Psoas muscle (tissue), 7 donors: ENCODE measurements at regions not wholly inside any gene's neighbourhood (a gene's known extent, or its start where the extent isn't known, plus 50 kb on each side); places are given as distances from the start of the nearest gene placed in this dataset.

Experiments
- ATAC-seq, 4 donors: fragments of 200-7000 bp; cut with Tn5 transposase; one replicate each; pipeline ENCODE4 v1.9.1; 2020; ENCODE audit warnings: moderate library complexity in 3 of 4, mild to moderate bottlenecking in 2 of 4
- DNase-seq, 2 donors: peaks; one replicate each; pipeline ENCODE4 v3.0.0-alpha.2; 2020
- H3K27ac ChIP-seq: fragments of 200-600 bp; one replicate; pipeline ENCODE4 v1.8.0; 2022
- H3K27me3 ChIP-seq, 3 donors: fragments of 200-600 bp in 1 of 3; one replicate each; pipeline versions ENCODE4 v1.6.1 to v1.8.0; 2013 to 2022; ENCODE audit warnings: low read length in 2 of 3, mild to moderate bottlenecking in 2 of 3, moderate library complexity in 1 of 3; ENCODE audit not compliant: insufficient read depth in 3 of 3
- H3K36me3 ChIP-seq, 2 donors: fragments of 200-600 bp in 1 of 2; one replicate each; pipeline versions ENCODE4 v1.6.1 to v1.8.0; 2013 to 2022; ENCODE audit warnings: low read depth in 1 of 2, mild to moderate bottlenecking in 1 of 2, moderate library complexity in 1 of 2; ENCODE audit not compliant: insufficient read depth in 1 of 2
- H3K4me1 ChIP-seq: fragments of 200-600 bp; one replicate; pipeline ENCODE4 v1.8.0; 2022
- H3K4me3 ChIP-seq: fragments of 200-600 bp; one replicate; pipeline ENCODE4 v1.8.0; 2022; ENCODE audit warnings: mild to moderate bottlenecking
- H3K9me3 ChIP-seq: fragments of 200-600 bp; one replicate; pipeline ENCODE4 v1.8.0; 2022
- WGBS, 3 donors: extraction: QIAGEN DNeasy Blood & Tissue Kit; methylation state at CpG; one replicate each; pipeline versions ENCODE4 v1.1.6 to v1.1.7; 2013; 5-methylcytosine and 5-hydroxymethylcytosine counted together
- intact Hi-C, 2 donors: fragments of 100-400 bp; cut with DNase I; formaldehyde crosslinking; loops; one replicate each; pipeline versions ENCODE4 v1.11.0 to v1.14.2; 2022
- TF ChIP-seq, protein P1 (sequence below): fragments of 200-600 bp; IDR thresholded peaks from one replicate; pipeline ENCODE4 v1.8.0; 2022; ENCODE audit warnings: antibody characterized with exemption
- donor health status: healthy with polysubstance abuse.
- donor health status: DM: no; HTN: no; CAD: no; lungs with moderate emphysema.
- donor health status: Bipolar disorder and iron deficiency.
- donor health status: healthy.
- donor health status: DM: yes; HTN: yes; CAD: no.
- donor health status: DM: no; HTN: no; CAD: no.
- donor health status: DM: yes; HTN: yes; CAD: no.

DNA sequence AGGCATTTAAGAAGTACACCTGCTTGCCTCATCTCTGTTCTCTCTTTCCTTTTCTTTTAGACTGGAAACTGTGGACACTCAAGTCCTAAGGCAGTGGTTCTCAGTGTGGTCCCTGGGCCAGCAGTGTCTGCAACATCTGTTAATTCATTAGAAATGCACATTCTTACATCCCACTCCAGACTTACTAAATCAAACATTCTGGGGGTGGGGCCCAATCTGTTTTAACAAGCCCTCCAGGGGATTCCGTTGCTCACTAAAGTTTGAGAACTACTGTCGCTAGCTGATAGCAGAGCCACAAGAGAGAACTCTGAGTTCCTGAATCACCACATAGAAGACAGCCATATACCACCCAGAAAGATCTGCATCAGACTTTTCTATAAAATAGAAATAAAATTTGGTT, 430.6 kb downstream of the BCOR start:
- TF ChIP-seq, protein P1, sequence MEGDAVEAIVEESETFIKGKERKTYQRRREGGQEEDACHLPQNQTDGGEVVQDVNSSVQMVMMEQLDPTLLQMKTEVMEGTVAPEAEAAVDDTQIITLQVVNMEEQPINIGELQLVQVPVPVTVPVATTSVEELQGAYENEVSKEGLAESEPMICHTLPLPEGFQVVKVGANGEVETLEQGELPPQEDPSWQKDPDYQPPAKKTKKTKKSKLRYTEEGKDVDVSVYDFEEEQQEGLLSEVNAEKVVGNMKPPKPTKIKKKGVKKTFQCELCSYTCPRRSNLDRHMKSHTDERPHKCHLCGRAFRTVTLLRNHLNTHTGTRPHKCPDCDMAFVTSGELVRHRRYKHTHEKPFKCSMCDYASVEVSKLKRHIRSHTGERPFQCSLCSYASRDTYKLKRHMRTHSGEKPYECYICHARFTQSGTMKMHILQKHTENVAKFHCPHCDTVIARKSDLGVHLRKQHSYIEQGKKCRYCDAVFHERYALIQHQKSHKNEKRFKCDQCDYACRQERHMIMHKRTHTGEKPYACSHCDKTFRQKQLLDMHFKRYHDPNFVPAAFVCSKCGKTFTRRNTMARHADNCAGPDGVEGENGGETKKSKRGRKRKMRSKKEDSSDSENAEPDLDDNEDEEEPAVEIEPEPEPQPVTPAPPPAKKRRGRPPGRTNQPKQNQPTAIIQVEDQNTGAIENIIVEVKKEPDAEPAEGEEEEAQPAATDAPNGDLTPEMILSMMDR = no peak
- Histone ChIP-seq H3K9me3 (no peaks in the 10 kb centered on the region), H3K4me1 (no peaks in the 10 kb centered on the region), H3K36me3 (no peaks in the 10 kb centered on the region), H3K4me3 (no peak overlapping the region), H3K27ac (no peak overlapping the region), H3K27me3 (peaks cover 0 to 15% (median 0%) of the 10 kb centered on the region in 3 donors)
- intact Hi-C loops = no loop called here
- 70 to 87% (median 77%) methylated on average over 2 of the region's 2 CpGs for WGBS, 3 donors
- ATAC-seq (no peak), DNase-seq (no peak)

DNA sequence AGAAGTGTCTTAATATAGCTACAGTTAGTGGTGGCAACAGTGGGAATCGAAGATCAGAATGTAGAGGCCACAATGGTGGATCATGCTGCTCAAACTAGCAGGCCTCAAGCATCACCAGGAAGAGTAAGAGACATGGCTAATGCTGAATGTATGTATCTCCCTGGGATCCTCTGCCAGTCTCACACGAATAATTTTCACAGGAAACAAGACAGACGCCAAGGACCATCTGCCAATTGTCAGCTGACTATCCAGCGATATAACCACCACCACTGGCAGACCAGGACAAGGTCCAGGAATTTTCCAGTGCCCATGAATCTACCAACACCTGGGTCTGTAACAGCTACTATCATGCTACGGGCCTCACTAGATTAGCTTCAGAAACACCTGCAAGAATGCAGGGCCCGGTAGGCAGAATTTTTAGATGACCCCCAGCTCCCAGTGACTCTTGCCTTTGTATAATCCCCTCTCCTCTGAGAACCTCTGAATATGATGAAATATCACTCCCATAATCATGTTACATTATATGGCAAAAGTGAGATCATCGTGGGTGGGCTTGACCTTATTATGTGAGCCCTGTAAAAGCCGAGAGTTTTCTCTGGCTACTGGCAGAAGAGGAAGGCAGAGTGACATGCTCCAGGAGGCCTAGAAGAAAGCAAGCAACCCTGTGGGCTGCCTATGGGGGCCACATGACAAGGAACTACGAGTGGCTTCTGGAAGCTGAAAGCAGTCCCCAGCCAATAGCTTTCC, 429.8 kb downstream of the BCOR start:
- H3K4me1 ChIP-seq = no peaks in the 10 kb centered on the region
- ATAC-seq (no peak), DNase-seq (no peak)
- 40 to 60% (median 47%) methylated on average over 9 of the region's 9 CpGs for WGBS, 3 donors
- H3K36me3 ChIP-seq = no peaks in the 10 kb centered on the region
- H3K27me3 ChIP-seq = peaks cover 0 to 15% (median 0%) of the 10 kb centered on the region in 3 donors
- no peak overlapping the region for H3K27ac ChIP-seq
- no peaks in the 10 kb centered on the region for H3K9me3 ChIP-seq
- no peak overlapping the region for H3K4me3 ChIP-seq
- TF ChIP-seq, protein P1 = no peak
- intact Hi-C loops = no loop called here

DNA sequence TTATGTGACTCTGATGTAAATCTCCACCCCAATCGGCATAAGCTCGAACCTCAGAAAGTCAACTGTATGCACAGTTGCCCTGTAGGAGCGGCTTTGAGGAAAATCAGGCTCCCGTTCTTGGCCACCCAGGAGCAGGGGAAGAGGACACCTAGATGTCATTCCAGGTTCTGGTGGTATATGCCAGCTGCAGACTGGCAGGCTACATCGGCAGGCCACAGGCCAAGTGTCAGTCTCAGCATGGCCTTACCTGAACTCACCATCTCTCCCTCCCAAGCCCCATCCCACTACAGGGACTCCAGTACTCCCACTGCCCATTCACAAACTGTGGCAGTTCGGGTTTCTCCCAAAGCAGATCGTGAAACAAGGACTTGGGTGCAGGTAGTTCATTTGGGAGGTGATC, 428.1 kb downstream of the BCOR start:
- no peak for DNase-seq
- H3K27me3 ChIP-seq = peaks cover 0 to 17% (median 0%) of the 10 kb centered on the region in 3 donors
- H3K27ac ChIP-seq = no peak overlapping the region
- 47 to 74% (median 60%) methylated on average over 5 to 7 of the region's 7 CpGs for WGBS, 3 donors
- H3K4me1 ChIP-seq = no peaks in the 10 kb centered on the region
- TF ChIP-seq, protein P1 = no peak
- peak in 2 of 4 donors; percentile 40 to 57 for ATAC-seq
- no peaks in the 10 kb centered on the region for H3K36me3 ChIP-seq
- H3K9me3 ChIP-seq = no peaks in the 10 kb centered on the region
- no peak overlapping the region for H3K4me3 ChIP-seq
- intact Hi-C loops = no loop called here

DNA sequence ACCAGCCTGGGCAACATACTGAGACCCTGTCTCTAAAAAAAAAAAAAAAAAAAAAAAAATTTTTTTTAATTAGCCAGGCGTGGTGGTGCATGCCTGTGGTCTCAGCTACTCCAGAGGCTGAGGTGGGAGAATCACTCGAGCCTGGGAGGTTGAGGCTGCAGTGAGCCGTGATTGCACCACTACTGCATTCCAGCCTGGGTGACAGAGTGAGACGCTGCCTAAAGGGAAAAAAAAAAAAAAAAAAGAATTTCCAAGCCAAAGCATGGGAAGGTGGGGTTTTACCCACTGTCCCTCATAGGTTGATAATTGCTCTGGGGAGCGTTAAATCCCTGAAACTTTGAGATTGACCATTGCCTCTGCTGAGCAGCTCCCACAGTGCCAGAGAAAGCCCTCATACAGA, 427.5 kb downstream of the BCOR start:
- 72 to 95% (median 86%) methylated on average over 5 of the region's 5 CpGs for WGBS, 3 donors
- no peaks in the 10 kb centered on the region for H3K4me1 ChIP-seq
- H3K36me3 ChIP-seq = no peaks in the 10 kb centered on the region
- TF ChIP-seq, protein P1 = no peak
- H3K27ac ChIP-seq = no peak overlapping the region
- DNase-seq (no peak), ATAC-seq (no peak)
- peaks cover 0 to 20% (median 0%) of the 10 kb centered on the region in 3 donors for H3K27me3 ChIP-seq
- intact Hi-C loops = no loop called here
- H3K4me3 ChIP-seq = no peak overlapping the region
- H3K9me3 ChIP-seq = no peaks in the 10 kb centered on the region

DNA sequence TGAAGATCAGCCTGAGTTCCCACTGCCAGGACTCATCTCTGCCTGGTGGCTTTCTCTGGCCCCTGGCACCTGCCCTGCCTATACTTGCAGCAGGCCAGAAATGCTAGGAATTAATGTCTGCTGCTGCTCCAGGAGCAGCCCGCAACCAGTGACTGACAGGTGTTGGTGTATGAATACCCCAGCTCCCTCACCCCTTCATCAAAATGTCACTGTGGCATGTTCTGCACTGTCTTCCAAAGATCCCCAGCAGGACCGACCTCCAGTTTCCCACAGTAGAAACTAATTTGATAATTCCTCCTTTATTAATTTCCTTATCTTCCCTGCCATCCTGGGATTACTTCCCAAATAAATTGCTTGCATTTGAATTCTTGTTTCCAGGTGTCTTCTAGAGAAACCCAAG, 425.4 kb downstream of the BCOR start:
- 40 to 61% (median 46%) methylated on average over 2 of the region's 2 CpGs for WGBS, 3 donors
- TF ChIP-seq, protein P1 = no peak
- intact Hi-C loops = no loop called here

More for the DNA sequence above, 425.4 kb downstream of the BCOR start:
- H3K4me3 ChIP-seq = no peak overlapping the region
- H3K27ac ChIP-seq = no peak overlapping the region
- no peaks in the 10 kb centered on the region for H3K9me3 ChIP-seq
- ATAC-seq (no peak), DNase-seq (no peak)
- H3K4me1 ChIP-seq = no peaks in the 10 kb centered on the region
- no peaks in the 10 kb centered on the region for H3K36me3 ChIP-seq
- peaks cover 0 to 20% (median 0%) of the 10 kb centered on the region in 3 donors for H3K27me3 ChIP-seq
